GM06990 (cell line): ENCODE measurements at regions not wholly inside any gene's neighbourhood (a gene's known extent, or its start where the extent isn't known, plus 50 kb on each side); places are given as distances from the start of the nearest gene placed in this dataset.
A peak's percentile ranks its signal among the peaks of the same experiment; 100 is the strongest.

Source experiments
- DNase-seq: peaks from one replicate; pipeline ENCODE4 v3.0.0-alpha.2; 2011; ENCODE audit not compliant: insufficient read length; ENCODE audit errors: extremely low read depth
- H3K27me3 ChIP-seq: replicated peaks from 2 replicates; pipeline ENCODE4 v1.6.0; 2011; ENCODE audit warnings: low read length; ENCODE audit not compliant: control insufficient read depth, insufficient read depth
- H3K36me3 ChIP-seq: 2 replicates; pipeline ENCODE4 v1.5.1; 2011; ENCODE audit warnings: low read length; ENCODE audit not compliant: control insufficient read depth, insufficient read depth
- H3K4me3 ChIP-seq: replicated peaks from 2 replicates; pipeline ENCODE4 v1.5.1; 2011; ENCODE audit warnings: low read depth, mild to moderate bottlenecking, control low read depth, low read length
- CTCF ChIP-seq: IDR thresholded peaks from 2 replicates; pipeline ENCODE4 v1.5.1; 2011; ENCODE audit warnings: low read length, control low read depth, mild to moderate bottlenecking, inconsistent platforms; ENCODE audit not compliant: insufficient read depth, poor library complexity, severe bottlenecking

DNA sequence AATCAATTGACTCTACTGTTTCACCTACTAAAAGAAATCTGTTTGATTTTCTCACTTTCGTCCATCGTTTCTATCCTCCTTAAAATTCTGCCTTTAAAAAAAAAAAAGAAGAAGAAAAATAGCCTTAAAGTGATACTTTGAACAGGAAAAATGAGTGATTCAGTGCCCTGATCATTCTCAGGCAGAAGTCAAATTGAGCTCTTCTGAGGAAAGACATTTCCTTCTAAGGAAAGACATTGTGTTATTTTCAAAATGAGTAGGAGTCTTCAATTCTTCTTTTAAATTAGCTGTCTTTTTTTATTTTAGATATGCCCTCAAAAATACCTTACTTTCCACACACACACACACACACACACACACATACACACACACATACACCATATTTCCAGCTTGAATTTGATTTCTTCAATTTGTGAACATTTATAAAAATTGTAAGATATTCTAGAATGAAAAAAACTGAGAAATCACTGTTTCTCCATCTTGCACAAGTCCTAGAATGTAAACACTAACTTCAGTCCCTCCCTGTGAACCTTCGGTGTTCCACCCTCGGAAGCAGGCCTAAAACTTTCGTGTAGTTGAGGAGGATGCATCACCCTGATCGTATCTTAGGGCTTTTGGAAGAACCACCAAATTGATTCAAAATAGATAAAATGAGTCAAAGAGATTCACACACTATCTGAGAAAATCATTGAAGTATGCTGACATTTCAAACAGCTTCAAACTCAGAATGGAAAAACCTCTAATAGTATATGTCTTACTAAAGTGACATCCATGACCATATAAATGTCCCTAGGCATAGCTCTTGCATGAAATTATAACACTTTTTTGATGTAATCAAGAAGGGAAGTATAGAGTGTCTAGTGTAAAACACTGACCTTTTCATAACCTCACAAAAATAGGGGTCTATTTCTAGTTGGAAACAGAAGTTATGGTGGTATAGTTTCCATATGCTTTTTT, 270.8 kb downstream of the GATA3 start:
- DNase-seq = no peak
- Histone ChIP-seq H3K4me3 (no peak overlapping the region), H3K27me3 (no peaks in the 10 kb centered on the region), H3K36me3 (no peaks in the 10 kb centered on the region)
- TF ChIP-seq CTCF = no peak

DNA sequence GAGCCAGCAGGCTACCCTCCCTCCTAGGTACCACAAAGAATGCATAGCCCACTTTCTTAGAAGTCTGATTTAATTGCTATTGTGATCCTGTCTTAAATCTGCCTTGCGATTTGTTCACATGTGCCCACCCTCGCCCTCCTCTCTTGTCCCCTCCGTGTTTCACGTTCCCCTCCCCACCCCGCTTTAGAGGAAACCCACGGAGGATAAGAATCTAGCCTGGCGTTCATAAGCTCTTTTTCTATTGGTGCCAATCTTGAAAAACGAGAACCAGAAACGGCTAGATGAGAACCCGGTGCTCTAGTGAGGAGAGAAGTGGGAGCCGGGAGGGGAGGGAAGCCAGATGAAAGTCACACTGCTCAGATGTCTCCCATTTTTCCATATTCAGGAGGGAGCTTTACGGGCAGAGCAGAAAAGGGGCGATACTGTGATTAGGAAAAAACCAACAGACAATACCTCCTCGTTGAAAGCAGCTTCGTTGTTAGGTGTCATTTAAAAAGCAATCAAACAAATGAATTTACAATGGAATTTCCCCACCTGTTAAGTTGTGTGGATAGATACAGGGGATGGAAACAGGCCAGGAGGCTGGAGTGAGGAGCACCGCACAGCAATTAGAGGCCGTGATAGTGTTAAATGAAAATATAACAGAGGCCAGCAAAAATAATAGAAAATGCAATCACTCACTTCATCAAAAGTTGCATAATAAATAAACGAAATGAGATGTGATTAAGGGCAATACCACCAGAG, 272.1 kb downstream of the GATA3 start:
- TF ChIP-seq CTCF = no peak
- Histone ChIP-seq H3K36me3 (no peaks in the 10 kb centered on the region), H3K4me3 (no peak overlapping the region), H3K27me3 (no peaks in the 10 kb centered on the region)
- no peak for DNase-seq

DNA sequence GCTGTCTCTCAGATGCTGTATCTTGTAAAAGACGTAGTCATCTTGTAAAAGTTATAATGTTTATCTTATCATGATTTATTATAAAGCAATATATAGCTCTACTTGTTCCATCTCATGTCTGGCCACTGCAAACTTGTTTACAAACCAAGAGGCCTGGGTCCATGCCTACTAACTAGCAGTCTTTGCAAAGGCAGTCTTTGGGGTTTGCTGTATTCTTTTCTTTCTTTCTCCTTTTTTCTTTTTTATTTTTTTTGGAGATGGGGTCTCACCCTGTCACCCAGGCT, 272.6 kb downstream of the GATA3 start:
- H3K4me3 ChIP-seq = no peak overlapping the region
- TF ChIP-seq CTCF = no peak
- H3K36me3 ChIP-seq = no peaks in the 10 kb centered on the region
- DNase-seq = no peak
- no peaks in the 10 kb centered on the region for H3K27me3 ChIP-seq

DNA sequence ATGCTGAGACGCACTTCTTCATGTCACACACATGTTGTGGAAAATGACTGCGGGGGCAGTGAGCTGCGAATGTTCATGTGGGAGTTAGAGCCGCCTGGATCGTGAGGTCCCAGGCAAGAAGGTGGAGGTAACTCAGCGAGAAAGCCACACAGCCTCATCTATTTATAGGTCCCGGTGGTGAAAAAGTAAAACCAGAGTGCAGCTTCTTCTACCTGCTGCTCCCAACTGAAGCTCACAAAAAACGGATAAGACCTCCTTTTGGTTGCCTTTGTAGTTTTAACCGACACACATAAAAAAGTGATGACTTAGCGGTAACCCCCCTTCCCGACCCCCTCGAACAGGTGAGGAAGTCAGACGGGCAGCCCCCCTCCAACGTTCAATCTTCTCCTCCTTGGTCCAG, 276.9 kb downstream of the GATA3 start:
- TF ChIP-seq CTCF = no peak
- no peaks in the 10 kb centered on the region for H3K27me3 ChIP-seq
- no peak for DNase-seq
- H3K36me3 ChIP-seq = no peaks in the 10 kb centered on the region
- no peak overlapping the region for H3K4me3 ChIP-seq

- Histone ChIP-seq H3K36me3 (no peaks in the 10 kb centered on the region), H3K4me3 (peak overlapping the region; percentile 46), H3K27me3 (no peaks in the 10 kb centered on the region)
- no peak for TF ChIP-seq CTCF
- DNase-seq = peak; percentile 84
Measured at GRCh38 chr10:8331896-8332729, 277.6 kb downstream of the GATA3 start.
